Nephron (organoid): ENCODE measurements at regions not wholly inside any gene's neighbourhood (a gene's known extent, or its start where the extent isn't known, plus 50 kb on each side); places are given as distances from the start of the nearest gene placed in this dataset.

Source experiments
- H3K27ac Mint-ChIP-seq, 3 experiments: 2 replicates each; pipeline ENCODE4 v1.8.0; 2020; ENCODE audit warnings: mixed read lengths in 3 of 3, mild to moderate bottlenecking in 2 of 3, moderate library complexity in 1 of 3
- H3K27me3 Mint-ChIP-seq: 2 replicates; pipeline ENCODE4 v1.8.0; 2021; ENCODE audit warnings: low read depth, mild to moderate bottlenecking, moderate library complexity, mixed read lengths
- H3K36me3 Mint-ChIP-seq: 2 replicates; pipeline ENCODE4 v1.8.0; 2020; ENCODE audit warnings: low read depth, mixed read lengths
- H3K4me1 Mint-ChIP-seq: 2 replicates; pipeline ENCODE4 v1.8.0; 2020; ENCODE audit warnings: mixed read lengths
- H3K4me3 Mint-ChIP-seq, 3 experiments: 2 replicates each; pipeline ENCODE4 v1.8.0; 2020; ENCODE audit warnings: mild to moderate bottlenecking in 3 of 3, mixed read lengths in 3 of 3, moderate library complexity in 2 of 3
- H3K9me3 Mint-ChIP-seq: 2 replicates; pipeline ENCODE4 v1.8.0; 2020; ENCODE audit warnings: mixed read lengths
- CTCF ChIP-seq, 3 experiments: fragments of 200-600 bp; sonication (generic); IDR thresholded peaks; one replicate each; pipeline ENCODE4 v1.5.0; 2021; ENCODE audit warnings: antibody characterized with exemption in 3 of 3; ENCODE audit not compliant: unreplicated experiment in 3 of 3

GRCh38 chr5:111010783-111011182, 60.7 kb upstream of the TSLP start:
- H3K4me3 Mint-ChIP-seq, result no peak overlapping the region
- no peak overlapping the region for H3K27ac Mint-ChIP-seq
- no peaks in the 10 kb centered on the region for H3K27me3 Mint-ChIP-seq
- no peaks in the 10 kb centered on the region for H3K36me3 Mint-ChIP-seq
- H3K4me1 Mint-ChIP-seq, result no peaks in the 10 kb centered on the region
- TF ChIP-seq CTCF (IDR thresholded peaks at IDR 0.05; ENCODE audit: unreplicated experiment in 3 of 3), result no peak
- H3K9me3 Mint-ChIP-seq, result no peaks in the 10 kb centered on the region

- Mint-ChIP-seq H3K27ac (no peak overlapping the region), H3K36me3 (no peaks in the 10 kb centered on the region), H3K27me3 (no peaks in the 10 kb centered on the region), H3K4me1 (no peaks in the 10 kb centered on the region), H3K9me3 (no peaks in the 10 kb centered on the region), H3K4me3 (no peak overlapping the region)
- no peak for TF ChIP-seq CTCF (IDR thresholded peaks at IDR 0.05; ENCODE audit: unreplicated experiment in 3 of 3)
Observed at GRCh38 chr5:111013011-111013410, 58.5 kb upstream of the TSLP start.

- no peak overlapping the region for H3K27ac Mint-ChIP-seq
- H3K4me3 Mint-ChIP-seq, result no peak overlapping the region
- H3K4me1 Mint-ChIP-seq, result no peaks in the 10 kb centered on the region
- H3K36me3 Mint-ChIP-seq, result no peaks in the 10 kb centered on the region
- TF ChIP-seq CTCF (IDR thresholded peaks at IDR 0.05; ENCODE audit: unreplicated experiment in 3 of 3), result no peak
- H3K9me3 Mint-ChIP-seq, result no peaks in the 10 kb centered on the region
- H3K27me3 Mint-ChIP-seq, result no peaks in the 10 kb centered on the region
Observed at GRCh38 chr5:111016801-111017200, 54.7 kb upstream of the TSLP start.

- no peak for TF ChIP-seq CTCF (IDR thresholded peaks at IDR 0.05; ENCODE audit: unreplicated experiment in 3 of 3)
- Mint-ChIP-seq H3K4me3 (no peak overlapping the region), H3K36me3 (no peaks in the 10 kb centered on the region), H3K27ac (no peak overlapping the region), H3K27me3 (no peaks in the 10 kb centered on the region), H3K4me1 (no peaks in the 10 kb centered on the region), H3K9me3 (no peaks in the 10 kb centered on the region)
Observed at GRCh38 chr5:111017731-111018130, 53.8 kb upstream of the TSLP start.
